ENCODE measurements at regions not wholly inside any gene's neighbourhood (a gene's known extent, or its start where the extent isn't known, plus 50 kb on each side); places are given as distances from the start of the nearest gene placed in this dataset.

GRCh38 chr9:2453106-2453505, 168.5 kb upstream of the VLDLR start:
- ChIA-PET POLR2A (no interaction called here), CTCF (no interaction called here)
- no peak for DNase-seq (ENCODE audit: low read depth)
- Histone ChIP-seq H3K27me3 (ENCODE audit: control insufficient read depth, insufficient read depth, low read length) (no peaks in the 10 kb centered on the region), H3K36me3 (ENCODE audit: control insufficient read depth, insufficient read depth, low read length) (no peaks in the 10 kb centered on the region), H3K4me3 (ENCODE audit: low read depth, low read length) (no peak overlapping the region)
- TF ChIP-seq CTCF (IDR thresholded peaks at IDR 0.05; ENCODE audit: insufficient read depth, low read depth, low read length), result no peak

GRCh38 chr9:2453701-2454100, 167.9 kb upstream of the VLDLR start:
- POLR2A ChIA-PET, result no interaction called here
- CTCF ChIA-PET, result no interaction called here
- no peak for DNase-seq (ENCODE audit: low read depth)
- no peaks in the 10 kb centered on the region for H3K27me3 ChIP-seq (ENCODE audit: control insufficient read depth, insufficient read depth, low read length)
- TF ChIP-seq CTCF (IDR thresholded peaks at IDR 0.05; ENCODE audit: insufficient read depth, low read depth, low read length), result no peak
- H3K4me3 ChIP-seq (ENCODE audit: low read depth, low read length), result no peak overlapping the region
- H3K36me3 ChIP-seq (ENCODE audit: control insufficient read depth, insufficient read depth, low read length), result no peaks in the 10 kb centered on the region

- H3K36me3 ChIP-seq (ENCODE audit: control insufficient read depth, insufficient read depth, low read length), result no peaks in the 10 kb centered on the region
- H3K4me3 ChIP-seq (ENCODE audit: low read depth, low read length), result no peak overlapping the region
- CTCF ChIA-PET, result interaction anchor here (1.3 kb wide), 1 partner anchor 10 kb away, joined by 3 read pairs; no protein-coding TSS in a partner anchor
- H3K27me3 ChIP-seq (ENCODE audit: control insufficient read depth, insufficient read depth, low read length), result no peaks in the 10 kb centered on the region
- no peak for TF ChIP-seq CTCF (IDR thresholded peaks at IDR 0.05; ENCODE audit: insufficient read depth, low read depth, low read length)
- DNase-seq (ENCODE audit: low read depth), result no peak
- POLR2A ChIA-PET, result no interaction called here
Observed at GRCh38 chr9:2459756-2460155, 161.8 kb upstream of the VLDLR start.

GRCh38 chr9:2461892-2462291, 159.7 kb upstream of the VLDLR start:
- DNase-seq (ENCODE audit: low read depth), result no peak
- ChIA-PET CTCF (no interaction called here), POLR2A (no interaction called here)
- TF ChIP-seq CTCF (IDR thresholded peaks at IDR 0.05; ENCODE audit: insufficient read depth, low read depth, low read length), result no peak
- no peaks in the 10 kb centered on the region for H3K36me3 ChIP-seq (ENCODE audit: control insufficient read depth, insufficient read depth, low read length)
- H3K27me3 ChIP-seq (ENCODE audit: control insufficient read depth, insufficient read depth, low read length), result no peaks in the 10 kb centered on the region
- no peak overlapping the region for H3K4me3 ChIP-seq (ENCODE audit: low read depth, low read length)

- no peak for DNase-seq (ENCODE audit: low read depth)
- no peak for TF ChIP-seq CTCF (IDR thresholded peaks at IDR 0.05; ENCODE audit: insufficient read depth, low read depth, low read length)
- Histone ChIP-seq H3K4me3 (ENCODE audit: low read depth, low read length) (no peak overlapping the region), H3K36me3 (ENCODE audit: control insufficient read depth, insufficient read depth, low read length) (no peaks in the 10 kb centered on the region), H3K27me3 (ENCODE audit: control insufficient read depth, insufficient read depth, low read length) (no peaks in the 10 kb centered on the region)
- ChIA-PET CTCF (no interaction called here), POLR2A (no interaction called here)
Observed at GRCh38 chr9:2464624-2465023, 157.0 kb upstream of the VLDLR start.
